Activated CD4-positive, CD25-positive, alpha-beta regulatory T cell treated with anti-CD3 and anti-CD28 coated beads, Interleukin-2, amount 50 U/mL, for 24 hours (primary cell): ENCODE measurements at regions not wholly inside any gene's neighbourhood (a gene's known extent, or its start where the extent isn't known, plus 50 kb on each side); places are given as distances from the start of the nearest gene placed in this dataset.
"Not testable (repeated sequence)": the region's sequence is repeated elsewhere in the genome, so short reads cannot be mapped to it uniquely, and the experiment has no call there.

Experiments used
- ATAC-seq, 2 donors: fragments of 150-1000 bp; cut with Tn5 transposase; one replicate each; pipeline ENCODE4 v1.10.0; 2021; ENCODE audit warnings: mild to moderate bottlenecking in 1 of 2, moderate library complexity in 1 of 2

- no peak for ATAC-seq
Measured at GRCh38 chr4:3365326-3365725, 72.5 kb downstream of the RGS12 start.

DNA sequence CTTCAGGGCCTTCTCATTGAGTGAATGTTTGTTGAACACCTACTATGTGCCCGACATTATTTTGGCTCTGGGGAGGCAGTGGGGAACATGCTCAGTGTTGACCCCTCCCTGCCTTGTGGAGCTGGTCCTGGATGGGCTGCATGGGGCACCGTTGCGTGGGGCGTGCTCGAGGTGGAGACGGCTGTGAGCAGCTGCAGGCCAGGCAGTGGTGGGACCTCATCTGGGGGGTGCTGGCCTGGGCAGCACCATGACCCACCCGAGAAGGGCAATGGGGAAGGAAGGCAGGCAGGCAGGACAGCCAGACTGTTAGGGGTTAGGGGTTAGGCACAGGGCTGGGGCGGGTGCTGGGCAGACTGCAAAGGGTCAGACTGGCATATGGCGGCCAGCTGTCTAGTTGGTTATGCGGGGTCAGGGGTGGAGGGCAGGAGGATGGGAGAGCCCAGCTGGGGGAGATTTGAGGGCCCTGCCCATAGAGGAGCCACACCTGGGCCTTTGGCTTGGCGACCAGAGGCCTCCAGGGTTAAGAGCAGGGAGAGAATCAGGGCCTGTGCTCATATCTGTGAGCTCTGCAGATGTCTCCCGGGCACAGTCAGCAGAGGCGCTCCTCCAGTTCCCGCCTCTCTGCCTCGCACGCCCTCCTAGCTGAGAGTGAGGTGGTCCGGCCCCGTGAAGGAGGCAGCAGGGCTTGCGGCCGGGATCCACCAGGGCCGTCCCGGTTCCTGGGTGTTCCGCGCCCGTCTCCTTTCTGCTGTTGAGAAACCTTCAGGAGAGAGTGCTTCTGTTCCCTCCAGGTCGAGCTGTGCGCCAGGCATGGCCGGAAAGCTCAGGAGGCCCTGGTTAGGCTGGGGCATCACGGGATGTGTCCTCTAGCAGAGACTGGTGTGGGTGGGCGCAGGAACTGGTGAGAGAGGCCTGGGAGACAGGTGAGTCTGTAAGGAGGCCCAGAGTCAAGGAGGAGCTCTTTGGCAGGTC lies 73.3 kb downstream of the RGS12 start:
- no peak for ATAC-seq

DNA sequence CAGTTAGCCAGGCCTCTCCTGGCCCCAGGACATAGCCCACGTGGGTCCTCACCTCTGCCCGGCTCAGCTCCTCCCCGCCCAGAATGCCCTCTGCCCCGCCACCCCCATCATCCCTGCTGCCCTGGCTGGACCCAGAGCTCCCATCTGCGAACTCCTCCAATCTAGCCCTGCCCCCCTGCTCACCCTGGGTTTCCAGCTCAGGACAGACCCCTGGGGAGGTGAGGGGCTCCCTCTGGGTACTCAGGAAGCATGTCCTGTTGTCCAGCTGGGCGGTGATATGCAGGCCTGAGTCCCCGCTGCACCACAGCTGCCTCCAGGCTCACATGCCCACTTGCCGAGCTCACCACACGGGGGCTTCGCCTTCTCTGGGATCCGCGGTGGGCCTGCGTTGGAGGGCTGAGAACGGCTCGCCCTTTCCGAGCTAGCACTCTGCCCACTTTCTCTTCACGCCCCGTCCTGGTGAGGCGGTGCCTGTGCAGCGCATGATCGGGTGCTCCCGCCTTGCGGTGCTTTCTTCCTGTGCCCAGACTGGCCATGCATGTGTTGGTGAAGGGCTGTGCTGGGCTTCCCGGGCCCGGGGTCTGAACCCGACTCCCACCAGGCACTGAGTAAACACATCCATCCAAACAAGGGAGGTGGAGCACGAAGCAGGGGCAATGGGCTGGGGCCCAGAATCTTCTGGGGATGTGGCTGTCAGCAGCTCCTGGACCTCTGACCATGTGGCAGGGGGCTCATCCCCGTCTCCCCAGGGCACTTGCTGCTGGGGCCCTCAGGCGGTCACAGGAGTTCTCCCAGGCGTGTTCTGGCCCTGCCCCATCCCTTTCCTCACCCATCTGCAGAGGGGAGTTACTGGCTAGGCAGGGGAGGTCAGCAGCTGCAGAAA lies 74.3 kb downstream of the RGS12 start:
- no peak for ATAC-seq

DNA sequence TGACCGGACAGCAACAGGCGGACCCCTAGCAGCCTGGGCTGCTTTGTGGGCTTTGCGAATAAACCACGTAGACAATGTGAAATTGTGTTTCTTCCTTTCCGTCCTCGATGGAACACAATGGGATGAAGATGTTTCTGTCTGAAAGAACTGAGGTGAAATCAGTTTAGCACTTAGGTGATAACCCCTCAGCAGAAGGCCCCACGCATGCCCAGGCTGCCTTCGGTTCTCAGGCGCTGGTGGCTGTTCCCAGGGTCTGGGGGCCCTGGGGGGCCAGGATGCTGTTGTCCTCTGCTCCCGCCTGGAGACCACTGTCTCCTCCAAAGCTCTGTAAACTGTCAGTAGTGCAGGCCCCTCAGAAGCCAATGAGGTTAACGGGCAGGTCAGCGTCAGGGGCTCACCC lies 73.9 kb upstream of the HGFAC start:
- no peak for ATAC-seq

DNA sequence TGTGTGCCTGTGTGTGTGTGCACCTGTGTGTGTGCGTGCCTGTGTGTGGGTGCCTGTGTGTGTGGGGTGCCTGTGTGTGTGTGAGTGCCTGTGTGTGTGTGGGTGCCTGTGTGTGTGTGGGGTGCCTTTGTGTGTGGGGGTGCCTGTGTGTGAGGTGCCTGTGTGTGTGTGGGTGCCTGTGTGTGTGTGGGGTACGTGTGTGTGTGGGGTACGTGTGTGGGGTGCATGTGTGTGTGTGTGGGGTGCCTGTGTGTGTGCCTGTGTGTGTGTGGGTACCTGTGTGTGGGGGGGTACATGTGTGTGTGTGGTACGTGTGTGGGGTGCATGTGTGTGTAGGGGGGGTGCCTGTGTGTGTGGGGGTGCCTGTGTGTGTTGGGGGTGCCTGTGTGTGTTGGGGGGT lies 73.4 kb upstream of the HGFAC start:
- ATAC-seq, result no peak

GRCh38 chr4:3368841-3369760 lies 72.7 kb upstream of the HGFAC start:
- no peak for ATAC-seq

- ATAC-seq, result peak in 1 of 2 donors; percentile 48
Measured at GRCh38 chr4:3369781-3370674, 71.7 kb upstream of the HGFAC start.

- ATAC-seq, result no peak
Measured at GRCh38 chr4:3371033-3372001, 70.5 kb upstream of the HGFAC start.

GRCh38 chr4:3372264-3372932 lies 69.4 kb upstream of the HGFAC start:
- no peak for ATAC-seq

DNA sequence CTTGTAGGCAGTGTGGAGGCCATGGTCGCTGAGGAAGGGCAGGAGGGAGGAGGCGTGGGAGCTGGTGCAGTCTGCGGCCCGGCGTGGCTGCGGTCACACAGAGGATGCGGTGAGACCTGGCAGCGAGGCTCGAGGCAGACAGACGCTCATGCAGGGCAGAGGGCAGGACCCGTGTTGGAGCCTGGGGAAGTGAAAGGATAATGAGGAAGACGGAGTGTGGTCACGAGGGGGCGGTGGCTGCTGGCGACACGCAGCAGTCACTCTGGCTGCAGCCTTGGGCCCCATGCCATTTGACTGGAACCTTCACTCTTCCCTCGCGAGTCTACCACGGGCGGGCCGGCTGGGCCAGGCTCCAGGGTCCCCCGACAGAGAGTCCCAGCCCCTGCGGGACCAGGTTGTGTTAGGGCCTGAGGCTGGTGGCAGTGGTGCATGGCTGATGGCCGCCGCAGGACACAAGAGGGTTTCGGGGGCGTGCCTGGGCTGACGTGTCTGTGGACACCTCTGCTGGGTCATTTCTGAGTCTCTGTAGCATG lies 68.8 kb upstream of the HGFAC start:
- peak; percentile 48 to 49 for ATAC-seq

DNA sequence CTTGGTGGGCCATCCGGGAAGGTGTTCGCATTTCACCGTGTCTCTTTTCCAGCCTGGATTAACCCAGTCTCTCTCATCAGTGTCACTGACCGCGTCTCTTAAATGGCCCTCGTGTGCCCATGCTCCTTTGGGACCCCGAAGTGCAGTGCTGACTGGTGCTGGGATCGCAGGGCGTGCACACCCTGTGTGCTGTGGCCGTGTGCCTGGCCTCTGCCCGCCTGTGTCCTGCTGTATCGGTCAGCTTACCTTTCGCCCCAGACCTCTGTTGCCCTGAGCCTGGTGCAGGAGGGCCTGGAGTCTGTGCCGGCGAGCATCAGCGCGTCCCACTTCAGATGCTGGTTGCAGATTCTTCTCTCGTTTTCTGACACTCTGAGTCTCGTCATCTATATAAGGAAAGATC lies 68.3 kb upstream of the HGFAC start:
- no peak for ATAC-seq

GRCh38 chr4:3374011-3374645 lies 67.6 kb upstream of the HGFAC start:
- ATAC-seq, result no peak

DNA sequence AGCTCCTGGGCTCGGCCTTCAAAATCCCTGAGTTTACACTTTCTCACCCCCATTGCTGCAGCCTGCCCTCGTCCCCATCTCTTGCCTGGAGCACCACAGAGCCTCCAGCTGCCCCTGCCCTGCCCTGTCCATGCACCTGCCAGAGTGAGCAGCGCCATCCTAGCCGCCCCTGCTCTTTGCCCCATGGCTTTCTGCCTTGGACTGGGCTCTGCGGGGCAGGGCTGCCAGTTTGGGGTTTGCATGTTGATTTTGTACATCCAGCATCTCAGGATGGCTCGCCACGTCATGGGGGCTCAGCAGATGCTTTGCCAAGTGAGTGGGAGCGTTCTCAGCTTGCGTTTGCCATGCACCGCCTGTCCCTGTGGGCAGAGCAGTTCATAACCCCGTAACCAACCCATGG lies 67.1 kb upstream of the HGFAC start:
- ATAC-seq, result no peak

- no peak for ATAC-seq
Measured at GRCh38 chr4:3375688-3376087, 66.1 kb upstream of the HGFAC start.

- no peak for ATAC-seq
Measured at GRCh38 chr4:3376266-3376665, 65.5 kb upstream of the HGFAC start.

- no peak for ATAC-seq
Measured at GRCh38 chr4:3377557-3377956, 64.2 kb upstream of the HGFAC start.

DNA sequence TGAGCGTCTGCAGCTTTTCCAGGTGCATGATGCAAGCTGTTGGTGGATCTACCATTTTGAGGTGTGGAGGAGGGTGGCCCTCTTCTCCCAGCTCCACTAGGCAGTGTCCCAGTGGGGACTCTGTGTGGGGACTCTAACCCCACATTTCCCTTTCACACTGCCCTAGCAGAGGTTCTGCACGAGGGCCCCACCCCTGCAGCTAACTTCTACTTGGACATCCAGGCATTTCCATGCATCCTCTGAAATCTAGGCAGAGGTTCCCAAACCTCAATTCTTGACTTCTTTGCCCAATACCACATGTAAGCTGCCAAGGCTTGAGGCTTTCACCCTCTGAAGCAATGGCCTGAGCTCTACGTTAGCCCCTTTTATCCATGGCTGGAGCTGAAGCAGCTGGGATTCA lies 61.4 kb upstream of the HGFAC start:
- not testable (repeated sequence) for ATAC-seq

DNA sequence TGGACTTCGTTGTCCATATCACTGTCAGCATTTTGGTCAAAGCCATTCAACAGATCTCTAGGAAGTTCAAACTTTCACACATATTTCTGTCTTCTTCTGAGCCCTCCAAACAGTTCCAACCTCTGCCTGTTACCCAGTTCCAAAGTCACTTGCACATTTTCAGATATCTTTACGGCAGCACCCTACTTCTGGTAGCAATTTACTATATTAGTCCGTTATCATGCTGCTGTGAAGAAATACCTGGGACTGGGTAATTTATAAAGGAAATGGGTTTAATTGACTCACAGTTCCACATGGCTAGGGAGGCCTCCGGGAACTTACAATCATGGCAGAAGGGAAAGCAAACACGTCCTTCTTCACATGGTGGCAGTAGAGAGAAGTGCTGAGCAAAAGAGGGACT lies 60.6 kb upstream of the HGFAC start:
- not testable (repeated sequence) for ATAC-seq

- no peak for ATAC-seq
Measured at GRCh38 chr4:3382251-3382650, 59.5 kb upstream of the HGFAC start.
